HFF-Myc (cell line): ENCODE measurements at regions not wholly inside any gene's neighbourhood (a gene's known extent, or its start where the extent isn't known, plus 50 kb on each side); places are given as distances from the start of the nearest gene placed in this dataset.

ENCODE experiments used
- DNase-seq: peaks from one replicate; pipeline ENCODE4 v3.0.0-alpha.2; 2011; ENCODE audit warnings: low read depth; ENCODE audit errors: extremely low read depth
- H3K4me3 ChIP-seq: replicated peaks from 2 replicates; pipeline ENCODE4 v1.5.1; 2011; ENCODE audit warnings: low read depth, mild to moderate bottlenecking, control low read depth, low read length
- TF ChIP-seq, protein P1 (sequence below): IDR thresholded peaks from 2 replicates; pipeline ENCODE4 v1.5.1; 2012; ENCODE audit warnings: mild to moderate bottlenecking, low read depth, low read length, control low read depth; ENCODE audit errors: missing control alignments

- no peak overlapping the region for H3K4me3 ChIP-seq
- TF ChIP-seq, protein P1, sequence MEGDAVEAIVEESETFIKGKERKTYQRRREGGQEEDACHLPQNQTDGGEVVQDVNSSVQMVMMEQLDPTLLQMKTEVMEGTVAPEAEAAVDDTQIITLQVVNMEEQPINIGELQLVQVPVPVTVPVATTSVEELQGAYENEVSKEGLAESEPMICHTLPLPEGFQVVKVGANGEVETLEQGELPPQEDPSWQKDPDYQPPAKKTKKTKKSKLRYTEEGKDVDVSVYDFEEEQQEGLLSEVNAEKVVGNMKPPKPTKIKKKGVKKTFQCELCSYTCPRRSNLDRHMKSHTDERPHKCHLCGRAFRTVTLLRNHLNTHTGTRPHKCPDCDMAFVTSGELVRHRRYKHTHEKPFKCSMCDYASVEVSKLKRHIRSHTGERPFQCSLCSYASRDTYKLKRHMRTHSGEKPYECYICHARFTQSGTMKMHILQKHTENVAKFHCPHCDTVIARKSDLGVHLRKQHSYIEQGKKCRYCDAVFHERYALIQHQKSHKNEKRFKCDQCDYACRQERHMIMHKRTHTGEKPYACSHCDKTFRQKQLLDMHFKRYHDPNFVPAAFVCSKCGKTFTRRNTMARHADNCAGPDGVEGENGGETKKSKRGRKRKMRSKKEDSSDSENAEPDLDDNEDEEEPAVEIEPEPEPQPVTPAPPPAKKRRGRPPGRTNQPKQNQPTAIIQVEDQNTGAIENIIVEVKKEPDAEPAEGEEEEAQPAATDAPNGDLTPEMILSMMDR = no peak
- no peak for DNase-seq
Observed at GRCh38 chr2:19811186-19811585, 90.6 kb downstream of the TTC32 start.

- TF ChIP-seq, protein P1 = no peak
- H3K4me3 ChIP-seq = no peak overlapping the region
- no peak for DNase-seq
Observed at GRCh38 chr2:19810637-19811036, 91.1 kb downstream of the TTC32 start.

- TF ChIP-seq, protein P1 = no peak
Observed at GRCh38 chr2:19810148-19810547, 91.6 kb downstream of the TTC32 start.

DNA sequence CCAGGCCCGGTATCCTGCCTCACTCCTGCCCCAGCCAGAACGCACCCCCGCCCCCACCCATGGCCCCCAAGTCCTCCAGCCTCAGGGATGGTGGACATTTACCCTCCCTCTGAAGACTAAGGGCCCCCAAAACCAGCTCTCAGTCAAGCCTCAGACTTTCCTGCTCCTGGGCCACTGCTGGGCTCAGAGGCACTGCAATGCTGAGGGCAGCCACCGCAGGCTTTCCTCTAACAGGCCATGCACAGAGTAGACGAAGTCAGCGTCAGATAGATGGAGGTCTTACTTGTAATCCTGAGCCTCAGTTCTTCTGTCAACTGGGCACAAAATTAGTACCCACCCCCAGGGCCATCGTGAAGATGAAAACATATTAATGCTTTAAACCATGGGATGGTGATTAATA lies 92.6 kb downstream of the TTC32 start:
- TF ChIP-seq, protein P1 = no peak
- no peak for DNase-seq
- H3K4me3 ChIP-seq = no peak overlapping the region

More at GRCh38 chr2:19810148-19810547, 91.6 kb downstream of the TTC32 start:
- no peak overlapping the region for H3K4me3 ChIP-seq
- no peak for DNase-seq

- TF ChIP-seq, protein P1 = no peak
- no peak for DNase-seq
- H3K4me3 ChIP-seq = no peak overlapping the region
Observed at GRCh38 chr2:19807866-19808265, 93.9 kb downstream of the TTC32 start.

GRCh38 chr2:19807346-19807745 lies 94.4 kb downstream of the TTC32 start:
- TF ChIP-seq, protein P1 = no peak

DNA sequence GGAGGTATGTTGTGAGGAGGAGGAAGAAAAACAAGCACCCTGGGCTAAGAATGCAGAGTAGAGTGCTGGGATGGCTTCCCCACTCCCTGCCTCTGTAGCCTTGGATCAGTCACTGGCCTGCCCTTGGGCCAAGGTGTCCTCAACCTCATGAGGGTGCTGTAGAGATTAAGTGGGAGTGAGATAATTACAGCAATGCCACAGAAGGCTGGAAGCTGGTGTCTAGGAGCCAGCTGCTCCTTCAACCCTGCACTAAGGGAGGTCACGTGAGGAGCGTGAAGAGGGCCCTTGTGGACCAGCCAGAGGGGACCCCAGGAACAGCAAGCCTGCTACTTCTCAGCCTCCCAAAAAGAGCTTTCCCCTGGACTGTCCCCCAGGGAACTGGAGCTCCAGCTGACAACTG lies 95.2 kb downstream of the TTC32 start:
- no peak overlapping the region for H3K4me3 ChIP-seq
- TF ChIP-seq, protein P1 = no peak
- no peak for DNase-seq

More at GRCh38 chr2:19807346-19807745, 94.4 kb downstream of the TTC32 start:
- no peak for DNase-seq
- no peak overlapping the region for H3K4me3 ChIP-seq
